Upper lobe of left lung (tissue), 6 donors: ENCODE measurements at regions not wholly inside any gene's neighbourhood (a gene's known extent, or its start where the extent isn't known, plus 50 kb on each side); places are given as distances from the start of the nearest gene placed in this dataset.
"Not testable (repeated sequence)": the region's sequence is repeated elsewhere in the genome, so short reads cannot be mapped to it uniquely, and the experiment has no call there.

Source experiments
- ATAC-seq, 2 donors: fragments of 200-7000 bp; cut with Tn5 transposase; one replicate each; pipeline ENCODE4 v1.9.1; 2022; ENCODE audit warnings: mild to moderate bottlenecking in 2 of 2, moderate library complexity in 2 of 2; ENCODE audit not compliant: low FRiP score in 2 of 2
- DNase-seq, 2 donors: peaks; one replicate each; pipeline ENCODE4 v3.0.0-alpha.2; 2019 to 2020
- H3K27ac ChIP-seq, 4 donors: fragments of 200-600 bp; sonication (generic); one replicate each; pipeline ENCODE4 v1.5.1; 2016 to 2019
- H3K27me3 ChIP-seq, 4 donors: fragments of 200-600 bp; sonication (generic); one replicate each; pipeline ENCODE4 v1.5.1; 2017 to 2019
- H3K36me3 ChIP-seq, 4 donors: fragments of 200-600 bp; sonication (generic); one replicate each; pipeline ENCODE4 v1.5.1; 2016 to 2019
- H3K4me1 ChIP-seq, 4 donors: fragments of 200-600 bp; sonication (generic); one replicate each; pipeline ENCODE4 v1.5.1; 2018 to 2019
- H3K4me3 ChIP-seq, 4 donors: fragments of 200-600 bp; sonication (generic); one replicate each; pipeline ENCODE4 v1.5.1; 2017 to 2019; ENCODE audit warnings: mild to moderate bottlenecking in 2 of 4, moderate library complexity in 1 of 4
- H3K9me3 ChIP-seq, 4 donors: fragments of 200-600 bp; sonication (generic); one replicate each; pipeline ENCODE4 v1.5.1; 2018 to 2019
- EP300 ChIP-seq, 4 donors: sonication (generic); formaldehyde crosslinking; IDR thresholded peaks; one replicate each; pipeline ENCODE4 v1.5.1; 2017; ENCODE audit warnings: antibody characterized with exemption in 4 of 4, control low read depth in 2 of 4
- POLR2A ChIP-seq, 4 donors: fragments of 450-650 bp; IDR thresholded peaks; one replicate each; pipeline ENCODE4 v1.5.1; 2016 to 2017; ENCODE audit warnings: antibody characterized with exemption in 4 of 4, mild to moderate bottlenecking in 2 of 4
- POLR2AphosphoS5 ChIP-seq, 2 donors: sonication (generic); formaldehyde crosslinking; IDR thresholded peaks; one replicate each; pipeline ENCODE4 v1.5.1; 2017; ENCODE audit warnings: antibody characterized with exemption in 2 of 2
- WGBS, 2 donors: methylation state at CpG; one replicate each; pipeline ENCODE4 v1.1.5; 2017 to 2018; 5-methylcytosine and 5-hydroxymethylcytosine counted together
- TF ChIP-seq, protein P1 (sequence below), 6 experiments: fragments of 450-650 bp in 4 of 6; fragments of 200-600 bp in 2 of 6; sonication (generic) in 2 of 6; IDR thresholded peaks; one replicate each; pipeline ENCODE4 v1.5.1; 2016 to 2019; ENCODE audit warnings: antibody characterized with exemption in 6 of 6
- donor health status: DM: no; HTN: no; CAD: no; lungs with moderate emphysema.
- donor health status: DM: no; HTN: yes; CAD: no; lungs with severe emphysema.

DNA sequence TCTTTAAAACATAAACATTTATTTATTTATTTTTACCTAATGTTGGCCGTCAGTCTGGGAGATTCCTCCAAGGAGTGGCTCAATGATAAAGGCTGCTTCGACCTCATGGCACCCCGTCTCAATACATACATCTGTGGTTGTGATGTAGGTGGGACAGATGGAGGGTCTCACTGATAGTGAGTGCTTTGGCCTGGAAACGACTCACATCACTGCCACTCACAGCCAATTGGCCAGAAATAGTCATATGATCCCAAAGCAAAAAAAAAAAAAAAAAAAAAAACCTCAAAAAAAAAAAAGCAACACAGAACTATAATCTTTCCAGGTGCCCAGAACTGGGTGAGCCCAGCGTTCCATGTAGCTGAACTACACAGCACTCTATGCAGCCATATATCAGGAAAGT is 125.4 kb downstream of the PSAT1 start:
- TF ChIP-seq, protein P1, sequence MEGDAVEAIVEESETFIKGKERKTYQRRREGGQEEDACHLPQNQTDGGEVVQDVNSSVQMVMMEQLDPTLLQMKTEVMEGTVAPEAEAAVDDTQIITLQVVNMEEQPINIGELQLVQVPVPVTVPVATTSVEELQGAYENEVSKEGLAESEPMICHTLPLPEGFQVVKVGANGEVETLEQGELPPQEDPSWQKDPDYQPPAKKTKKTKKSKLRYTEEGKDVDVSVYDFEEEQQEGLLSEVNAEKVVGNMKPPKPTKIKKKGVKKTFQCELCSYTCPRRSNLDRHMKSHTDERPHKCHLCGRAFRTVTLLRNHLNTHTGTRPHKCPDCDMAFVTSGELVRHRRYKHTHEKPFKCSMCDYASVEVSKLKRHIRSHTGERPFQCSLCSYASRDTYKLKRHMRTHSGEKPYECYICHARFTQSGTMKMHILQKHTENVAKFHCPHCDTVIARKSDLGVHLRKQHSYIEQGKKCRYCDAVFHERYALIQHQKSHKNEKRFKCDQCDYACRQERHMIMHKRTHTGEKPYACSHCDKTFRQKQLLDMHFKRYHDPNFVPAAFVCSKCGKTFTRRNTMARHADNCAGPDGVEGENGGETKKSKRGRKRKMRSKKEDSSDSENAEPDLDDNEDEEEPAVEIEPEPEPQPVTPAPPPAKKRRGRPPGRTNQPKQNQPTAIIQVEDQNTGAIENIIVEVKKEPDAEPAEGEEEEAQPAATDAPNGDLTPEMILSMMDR (IDR thresholded peaks at IDR 0.05): no peak
- TF ChIP-seq POLR2AphosphoS5 (IDR thresholded peaks at IDR 0.05): no peak
- no peak for TF ChIP-seq POLR2A (IDR thresholded peaks at IDR 0.05)
- TF ChIP-seq EP300 (IDR thresholded peaks at IDR 0.05): no peak
- Histone ChIP-seq H3K4me3 (no peak overlapping the region), H3K9me3 (no peaks in the 10 kb centered on the region), H3K27ac (no peak overlapping the region), H3K27me3 (no peaks in the 10 kb centered on the region), H3K36me3 (no peaks in the 10 kb centered on the region), H3K4me1 (no peaks in the 10 kb centered on the region)
- DNase-seq (no peak), ATAC-seq (no peak)
- 82 to 84% methylated on average over 5 of the region's 5 CpGs for WGBS, 2 donors

DNA sequence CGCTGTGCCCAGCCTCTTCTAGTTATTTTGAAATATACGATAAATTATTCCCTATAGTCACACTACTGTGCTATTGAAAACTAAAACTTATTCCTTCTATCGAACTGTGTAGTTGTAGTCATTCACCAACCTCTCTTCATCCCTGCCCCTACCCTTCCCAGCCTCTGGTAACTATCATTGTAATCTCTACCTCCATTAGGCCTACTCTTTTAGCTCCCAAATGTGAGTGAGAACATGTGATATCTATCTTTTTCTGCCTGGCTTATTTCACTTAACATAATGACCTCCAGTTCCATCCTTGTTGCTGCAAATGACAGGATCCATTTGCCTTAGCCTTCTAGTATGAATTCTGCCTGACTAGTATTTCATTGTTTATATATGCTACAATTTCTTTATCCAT is 127.4 kb downstream of the PSAT1 start:
- TF ChIP-seq POLR2A (IDR thresholded peaks at IDR 0.05): no peak
- no peak for TF ChIP-seq EP300 (IDR thresholded peaks at IDR 0.05)
- TF ChIP-seq POLR2AphosphoS5 (IDR thresholded peaks at IDR 0.05): no peak
- TF ChIP-seq, protein P1 (IDR thresholded peaks at IDR 0.05): no peak
- WGBS, 2 donors: 95 to 96% methylated on average over 3 of the region's 3 CpGs
- Histone ChIP-seq H3K27ac (no peak overlapping the region), H3K36me3 (no peaks in the 10 kb centered on the region), H3K4me3 (no peak overlapping the region), H3K4me1 (no peaks in the 10 kb centered on the region), H3K27me3 (no peaks in the 10 kb centered on the region), H3K9me3 (no peaks in the 10 kb centered on the region)
- DNase-seq: no peak
- no peak for ATAC-seq

DNA sequence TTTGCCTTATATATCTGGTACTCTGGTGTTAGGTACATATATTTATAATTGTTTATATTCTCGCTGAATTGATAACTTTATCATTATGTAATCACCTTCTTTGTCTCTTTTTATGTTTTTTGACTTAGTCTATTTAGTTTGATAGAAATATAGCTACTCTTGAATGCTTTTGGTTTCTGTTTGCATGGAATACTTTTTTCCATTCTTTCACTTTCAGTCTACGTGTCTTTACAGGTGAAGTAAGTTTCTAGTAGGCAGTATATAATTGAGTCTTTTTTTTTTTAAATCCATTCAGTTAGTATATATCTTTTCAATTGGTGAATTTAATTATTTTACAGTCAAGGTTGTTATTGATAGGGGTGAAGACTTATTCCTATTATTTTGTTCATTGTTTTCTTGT is 131.7 kb downstream of the PSAT1 start:
- Histone ChIP-seq H3K9me3 (peaks cover 0 to 6% (median 2%) of the 10 kb centered on the region in 4 donors), H3K4me3 (no peak overlapping the region), H3K27ac (no peak overlapping the region), H3K36me3 (no peaks in the 10 kb centered on the region), H3K4me1 (no peaks in the 10 kb centered on the region), H3K27me3 (no peaks in the 10 kb centered on the region)
- no peak for DNase-seq
- ATAC-seq: no peak
- whole genome bisulfite sequencing, 2 donors: 69 to 72% methylated on average over 2 of the region's 2 CpGs
- TF ChIP-seq, protein P1 (IDR thresholded peaks at IDR 0.05): no peak

DNA sequence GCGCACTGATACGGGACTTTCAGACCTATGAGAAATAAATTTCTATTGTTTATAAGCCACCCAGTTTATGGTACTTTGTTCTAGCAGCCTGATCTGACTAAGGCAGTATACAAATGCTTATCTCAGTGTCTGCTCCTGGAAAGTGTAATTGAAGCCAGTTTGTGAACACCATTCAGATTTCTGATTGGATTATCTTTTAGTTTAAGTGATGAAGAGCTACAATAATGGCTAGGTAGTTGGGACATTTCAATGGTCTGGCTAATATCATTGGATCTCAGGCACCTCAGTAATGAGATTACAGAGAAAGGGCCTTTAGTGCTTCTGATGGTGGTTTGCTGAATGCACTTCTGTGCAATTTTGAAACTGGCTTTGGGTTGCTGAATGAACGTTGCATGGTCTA is 133.5 kb downstream of the PSAT1 start:
- Histone ChIP-seq H3K36me3 (no peaks in the 10 kb centered on the region), H3K27ac (no peak overlapping the region), H3K4me3 (no peak overlapping the region), H3K9me3 (peaks cover 0 to 6% (median 2%) of the 10 kb centered on the region in 4 donors), H3K27me3 (no peaks in the 10 kb centered on the region), H3K4me1 (no peaks in the 10 kb centered on the region)
- ATAC-seq (no peak), DNase-seq (no peak)
- WGBS, 2 donors: 92% methylated on average over 3 of the region's 3 CpGs
- no peak for TF ChIP-seq EP300 (IDR thresholded peaks at IDR 0.05)
- no peak for TF ChIP-seq POLR2AphosphoS5 (IDR thresholded peaks at IDR 0.05)
- TF ChIP-seq POLR2A (IDR thresholded peaks at IDR 0.05): no peak
- TF ChIP-seq, protein P1 (IDR thresholded peaks at IDR 0.05): no peak

DNA sequence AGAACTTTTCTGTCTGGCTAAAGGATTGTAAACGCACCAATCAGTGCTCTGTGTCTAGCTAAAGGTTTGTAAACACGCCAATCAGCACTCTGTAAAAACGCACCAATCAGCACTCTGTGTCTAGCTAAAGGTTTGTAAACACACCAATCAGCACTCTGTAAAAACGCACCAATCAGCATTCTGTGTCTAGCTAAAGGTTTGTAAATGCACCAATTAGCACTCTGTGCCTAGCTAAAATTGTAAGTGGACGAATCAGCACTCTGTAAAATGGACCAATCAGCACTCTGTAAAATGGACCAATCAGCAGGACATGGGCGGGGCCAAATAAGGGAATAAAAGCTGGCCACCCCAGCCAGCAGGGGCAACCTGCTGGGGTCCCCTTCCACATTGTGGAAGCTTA is 134.1 kb downstream of the PSAT1 start:
- WGBS, 2 donors: 88 to 89% methylated on average over 6 of the region's 6 CpGs
- not testable (repeated sequence) for H3K36me3 ChIP-seq, H3K9me3 ChIP-seq, ATAC-seq, H3K27ac ChIP-seq, H3K27me3 ChIP-seq, DNase-seq, H3K4me3 ChIP-seq, H3K4me1 ChIP-seq
